ENCODE measurements at regions not wholly inside any gene's neighbourhood (a gene's known extent, or its start where the extent isn't known, plus 50 kb on each side); places are given as distances from the start of the nearest gene placed in this dataset.

DNA sequence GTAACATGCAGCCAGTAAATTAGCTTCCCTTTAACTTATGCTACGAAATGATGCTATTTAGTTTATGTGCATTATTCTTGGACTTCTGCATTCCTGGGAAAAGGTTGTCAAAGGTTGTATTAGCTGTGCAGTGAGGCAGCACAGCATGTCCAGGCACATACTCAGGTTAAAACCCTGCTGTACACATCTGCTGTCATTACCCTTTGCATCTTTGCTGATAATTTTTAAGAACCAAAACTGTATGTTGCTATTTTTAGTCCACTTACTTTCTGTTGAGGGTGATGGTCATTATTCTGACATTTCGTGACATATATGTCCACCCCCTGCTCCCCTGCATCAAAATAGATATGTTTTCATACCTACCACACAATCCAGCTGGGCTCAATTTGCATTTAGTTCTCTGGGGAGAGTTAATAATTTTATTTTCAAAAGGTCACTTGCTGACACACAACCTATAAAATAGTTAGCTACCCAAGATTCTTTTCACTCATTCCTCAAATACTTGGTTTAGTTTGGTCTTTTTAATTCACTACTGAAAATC, 142.5 kb upstream of the SPACA1 start:
- no peak for TF ChIP-seq EZH2 (IDR thresholded peaks at IDR 0.05; ENCODE audit: borderline replicate concordance, low read depth, low read length, severe bottlenecking)
- TF ChIP-seq, protein P1, sequence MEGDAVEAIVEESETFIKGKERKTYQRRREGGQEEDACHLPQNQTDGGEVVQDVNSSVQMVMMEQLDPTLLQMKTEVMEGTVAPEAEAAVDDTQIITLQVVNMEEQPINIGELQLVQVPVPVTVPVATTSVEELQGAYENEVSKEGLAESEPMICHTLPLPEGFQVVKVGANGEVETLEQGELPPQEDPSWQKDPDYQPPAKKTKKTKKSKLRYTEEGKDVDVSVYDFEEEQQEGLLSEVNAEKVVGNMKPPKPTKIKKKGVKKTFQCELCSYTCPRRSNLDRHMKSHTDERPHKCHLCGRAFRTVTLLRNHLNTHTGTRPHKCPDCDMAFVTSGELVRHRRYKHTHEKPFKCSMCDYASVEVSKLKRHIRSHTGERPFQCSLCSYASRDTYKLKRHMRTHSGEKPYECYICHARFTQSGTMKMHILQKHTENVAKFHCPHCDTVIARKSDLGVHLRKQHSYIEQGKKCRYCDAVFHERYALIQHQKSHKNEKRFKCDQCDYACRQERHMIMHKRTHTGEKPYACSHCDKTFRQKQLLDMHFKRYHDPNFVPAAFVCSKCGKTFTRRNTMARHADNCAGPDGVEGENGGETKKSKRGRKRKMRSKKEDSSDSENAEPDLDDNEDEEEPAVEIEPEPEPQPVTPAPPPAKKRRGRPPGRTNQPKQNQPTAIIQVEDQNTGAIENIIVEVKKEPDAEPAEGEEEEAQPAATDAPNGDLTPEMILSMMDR (IDR thresholded peaks at IDR 0.05; ENCODE audit: borderline replicate concordance, extremely low read depth, low read length, poor library complexity, severe bottlenecking), result no peak
- no peak overlapping the region for H3K9ac ChIP-seq (ENCODE audit: low read depth, low read length)
- peaks cover 14% of the 10 kb centered on the region for H3K4me1 ChIP-seq (ENCODE audit: insufficient read depth, low read length)
- H3K4me3 ChIP-seq (ENCODE audit: low read depth in 1 of 2, low read length in 2 of 2), result no peak overlapping the region
- H3K4me2 ChIP-seq (ENCODE audit: insufficient read depth, low read length), result no peak overlapping the region
- H3K27ac ChIP-seq (ENCODE audit: low read length), result no peak overlapping the region
- DNase-seq (no peak), ATAC-seq (ENCODE audit: insufficient read depth, low read depth) (no peak)
- peaks cover 3% of the 10 kb centered on the region; the same call in 1 of the 2 replicates for H4K20me1 ChIP-seq (ENCODE audit: insufficient read depth, low read length)
- H3K9me3 ChIP-seq (ENCODE audit: insufficient read depth, low read length, severe bottlenecking), result no peaks in the 10 kb centered on the region
- H2AFZ ChIP-seq (ENCODE audit: low read depth, low read length), result no peak overlapping the region
- H3K36me3 ChIP-seq (ENCODE audit: insufficient read depth, low read length), result no peaks in the 10 kb centered on the region
- peaks cover 25% of the 10 kb centered on the region for H3K27me3 ChIP-seq (ENCODE audit: insufficient read depth, low read length, poor library complexity)
- no peaks in the 10 kb centered on the region for H3K79me2 ChIP-seq (ENCODE audit: insufficient read depth, low read length)

DNA sequence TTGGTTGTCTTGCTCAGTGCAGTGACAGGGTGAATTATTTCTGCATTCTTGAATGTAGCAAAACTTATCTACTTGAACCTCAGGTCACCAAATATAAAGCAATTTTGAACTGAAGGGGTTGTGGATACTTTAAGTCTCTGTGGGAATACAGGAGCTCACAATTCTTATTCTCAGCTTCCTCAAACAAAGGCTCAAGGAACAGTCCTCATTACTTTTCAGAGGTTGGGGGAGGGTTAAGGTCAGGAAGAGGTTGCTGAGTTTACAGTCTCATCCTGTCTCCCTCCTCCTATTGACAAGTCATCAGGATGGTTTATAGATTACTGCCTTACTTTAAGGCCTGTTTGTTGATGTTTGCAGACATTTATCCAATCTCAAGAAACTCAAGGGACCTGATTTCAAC, 143.6 kb upstream of the SPACA1 start:
- TF ChIP-seq, protein P1 (IDR thresholded peaks at IDR 0.05; ENCODE audit: borderline replicate concordance, extremely low read depth, low read length, poor library complexity, severe bottlenecking), result no peak
- no peak for TF ChIP-seq EZH2 (IDR thresholded peaks at IDR 0.05; ENCODE audit: borderline replicate concordance, low read depth, low read length, severe bottlenecking)
- ATAC-seq (ENCODE audit: insufficient read depth, low read depth) (no peak), DNase-seq (no peak)
- H3K4me2 ChIP-seq (ENCODE audit: insufficient read depth, low read length), result no peak overlapping the region
- no peak overlapping the region for H3K4me3 ChIP-seq (ENCODE audit: low read depth in 1 of 2, low read length in 2 of 2)
- no peak overlapping the region for H2AFZ ChIP-seq (ENCODE audit: low read depth, low read length)
- no peak overlapping the region for H3K27ac ChIP-seq (ENCODE audit: low read length)
- no peak overlapping the region for H3K9ac ChIP-seq (ENCODE audit: low read depth, low read length)
- H4K20me1 ChIP-seq (ENCODE audit: insufficient read depth, low read length), result peaks cover 3% of the 10 kb centered on the region; the same call in 1 of the 2 replicates
- H3K4me1 ChIP-seq (ENCODE audit: insufficient read depth, low read length), result peaks cover 14% of the 10 kb centered on the region
- no peaks in the 10 kb centered on the region for H3K79me2 ChIP-seq (ENCODE audit: insufficient read depth, low read length)
- no peaks in the 10 kb centered on the region for H3K36me3 ChIP-seq (ENCODE audit: insufficient read depth, low read length)
- H3K9me3 ChIP-seq (ENCODE audit: insufficient read depth, low read length, severe bottlenecking), result no peaks in the 10 kb centered on the region
- peaks cover 23% of the 10 kb centered on the region for H3K27me3 ChIP-seq (ENCODE audit: insufficient read depth, low read length, poor library complexity)

DNA sequence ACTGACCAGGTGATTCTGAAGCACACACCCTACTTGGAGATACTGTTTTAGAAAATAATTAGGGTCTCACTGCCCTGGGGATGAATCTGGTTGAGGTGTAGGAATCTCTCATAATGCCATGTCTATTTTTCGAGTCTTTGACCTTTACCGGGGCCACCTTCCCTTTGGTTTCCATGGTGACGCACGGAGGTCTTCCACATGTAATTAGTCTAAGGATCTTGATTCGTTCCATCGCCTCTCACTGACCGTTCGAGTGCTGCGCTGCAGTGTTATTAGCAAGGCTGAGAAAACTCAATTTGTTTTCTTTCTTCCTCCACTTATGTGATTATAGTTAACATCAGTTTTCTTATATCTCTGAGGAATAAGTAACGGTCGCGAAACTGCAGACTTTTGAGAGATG, 144.3 kb upstream of the SPACA1 start:
- no peak overlapping the region for H3K9ac ChIP-seq (ENCODE audit: low read depth, low read length)
- no peak for ATAC-seq (ENCODE audit: insufficient read depth, low read depth)
- DNase-seq, result no peak
- H3K4me1 ChIP-seq (ENCODE audit: insufficient read depth, low read length), result peaks cover 14% of the 10 kb centered on the region
- peaks cover 21% of the 10 kb centered on the region for H3K27me3 ChIP-seq (ENCODE audit: insufficient read depth, low read length, poor library complexity)
- no peaks in the 10 kb centered on the region for H3K9me3 ChIP-seq (ENCODE audit: insufficient read depth, low read length, severe bottlenecking)
- peaks cover 3% of the 10 kb centered on the region; the same call in 1 of the 2 replicates for H4K20me1 ChIP-seq (ENCODE audit: insufficient read depth, low read length)
- no peak overlapping the region for H3K27ac ChIP-seq (ENCODE audit: low read length)
- no peak overlapping the region for H2AFZ ChIP-seq (ENCODE audit: low read depth, low read length)
- H3K4me2 ChIP-seq (ENCODE audit: insufficient read depth, low read length), result no peak overlapping the region
- H3K4me3 ChIP-seq (ENCODE audit: low read depth in 1 of 2, low read length in 2 of 2), result no peak overlapping the region
- no peaks in the 10 kb centered on the region for H3K79me2 ChIP-seq (ENCODE audit: insufficient read depth, low read length)
- no peak for TF ChIP-seq EZH2 (IDR thresholded peaks at IDR 0.05; ENCODE audit: borderline replicate concordance, low read depth, low read length, severe bottlenecking)
- TF ChIP-seq, protein P1 (IDR thresholded peaks at IDR 0.05; ENCODE audit: borderline replicate concordance, extremely low read depth, low read length, poor library complexity, severe bottlenecking), result no peak
- H3K36me3 ChIP-seq (ENCODE audit: insufficient read depth, low read length), result no peaks in the 10 kb centered on the region

All from DND-41 (cell line).